HuH-7.5 (cell line): ENCODE measurements at regions not wholly inside any gene's neighbourhood (a gene's known extent, or its start where the extent isn't known, plus 50 kb on each side); places are given as distances from the start of the nearest gene placed in this dataset.

Source experiments
- DNase-seq: peaks from one replicate; pipeline ENCODE4 v3.0.0; 2011; ENCODE audit warnings: low spot score

DNA sequence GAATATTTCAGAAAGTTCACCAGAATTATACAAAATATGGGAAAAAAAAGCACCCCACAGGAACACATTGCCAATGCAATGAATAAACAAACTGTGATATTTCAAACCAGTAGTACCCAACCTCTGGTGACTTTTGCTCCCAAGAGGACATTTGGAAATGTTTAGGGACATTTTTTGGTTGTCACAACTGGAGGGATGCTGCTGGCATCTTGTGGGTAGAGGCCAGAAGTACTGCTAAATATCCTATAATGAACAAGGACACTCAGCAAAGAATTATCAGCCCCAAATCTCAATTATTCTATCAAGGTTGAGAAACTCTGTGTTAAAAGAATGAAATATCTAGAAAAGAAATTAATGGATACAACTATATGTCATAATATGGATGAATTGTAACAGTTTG is 1334.4 kb upstream of the FLRT2 start:
- DNase-seq, result no peak

DNA sequence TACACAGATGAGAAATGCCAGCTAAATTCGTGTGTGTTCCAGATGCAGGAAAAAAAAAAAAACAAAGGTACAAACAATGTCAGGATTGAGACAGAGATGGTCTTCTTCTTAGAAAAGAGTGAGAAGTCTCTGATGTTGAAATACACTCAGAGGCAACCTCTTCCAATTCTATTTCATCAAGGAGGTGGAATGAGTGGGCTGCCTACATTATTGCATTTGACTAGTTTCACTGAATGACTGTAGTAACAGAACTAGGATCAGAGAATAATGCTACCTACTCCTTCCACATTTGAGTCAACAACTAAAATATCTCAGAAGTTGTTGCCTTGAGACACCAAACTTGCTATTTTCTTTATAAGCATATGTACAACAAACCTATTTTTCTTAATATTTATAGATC is 1332.2 kb upstream of the FLRT2 start:
- no peak for DNase-seq

DNA sequence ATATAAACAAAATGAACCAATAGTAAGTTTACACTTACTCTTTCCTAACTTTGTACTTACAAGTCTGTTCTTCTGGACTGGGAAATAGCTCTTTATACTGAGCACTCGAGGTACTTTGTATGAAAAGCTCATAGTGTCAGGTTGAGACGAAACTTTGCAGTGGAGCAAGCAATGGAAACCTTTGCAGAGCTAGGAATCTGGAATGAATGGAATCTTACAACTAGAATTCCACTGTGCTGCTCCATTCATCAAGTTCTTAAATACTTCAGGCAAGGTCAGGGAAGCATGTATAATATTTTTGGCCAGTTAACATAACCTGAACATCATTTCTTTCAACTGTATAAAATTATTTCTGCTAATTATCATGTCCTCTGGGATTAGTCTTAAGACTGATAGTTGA is 1327.5 kb upstream of the FLRT2 start:
- DNase-seq, result no peak

DNA sequence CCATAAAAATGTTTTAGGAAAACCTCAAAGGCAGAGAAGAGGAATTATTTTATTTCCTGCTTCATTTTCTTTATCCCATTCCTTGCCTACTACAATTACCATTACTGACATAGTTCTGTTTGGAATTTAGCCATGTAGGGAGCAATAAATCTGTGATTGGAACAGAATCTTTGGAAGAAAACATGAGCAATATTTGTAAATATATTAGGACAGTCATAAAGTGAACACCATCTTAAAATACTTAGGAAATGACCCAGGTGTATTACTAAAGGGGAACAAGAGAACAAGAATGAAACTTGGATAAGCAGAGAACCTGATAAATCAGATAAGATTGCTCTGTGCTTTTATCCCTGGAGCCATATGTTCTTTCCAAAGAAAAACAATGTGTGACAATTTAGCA is 1326.0 kb upstream of the FLRT2 start:
- DNase-seq, result no peak

DNA sequence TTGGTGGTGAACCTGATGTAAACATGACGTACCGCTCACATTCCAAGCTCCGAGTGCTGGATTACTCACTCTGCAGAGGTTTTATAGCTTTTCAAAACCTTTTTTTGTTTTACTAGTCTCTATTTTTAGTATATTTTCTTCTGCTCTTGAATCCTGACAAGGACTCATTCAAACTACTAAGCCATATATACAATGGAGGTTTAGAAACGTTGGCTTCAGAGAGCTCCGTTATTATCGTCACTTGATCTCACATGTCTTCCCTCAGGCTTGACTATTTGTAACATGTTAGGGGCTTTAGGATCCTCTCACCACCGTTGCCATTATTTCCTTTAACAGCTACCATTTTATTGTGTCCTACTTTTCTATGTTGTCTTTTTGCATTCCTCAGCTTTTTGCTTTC is 1321.5 kb upstream of the FLRT2 start:
- DNase-seq, result no peak

DNA sequence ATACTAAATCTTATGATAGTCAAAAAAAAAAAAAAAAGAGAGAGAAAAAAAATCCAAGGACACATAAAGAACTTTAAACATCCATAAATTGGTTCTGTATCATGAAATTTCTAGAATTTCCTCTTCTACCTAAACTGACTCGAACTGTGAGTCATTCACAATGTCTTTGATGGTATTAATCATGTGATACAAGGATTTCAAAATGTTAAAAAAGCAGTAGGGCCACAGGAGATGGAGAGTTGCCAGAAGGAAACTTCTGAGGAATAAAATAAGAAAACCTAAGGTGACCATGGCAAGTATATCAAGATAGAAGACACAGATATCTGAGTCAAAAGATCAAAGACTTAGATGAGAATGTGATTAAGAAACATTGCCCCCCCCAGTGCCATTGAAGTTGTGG is 1320.9 kb upstream of the FLRT2 start:
- no peak for DNase-seq

DNA sequence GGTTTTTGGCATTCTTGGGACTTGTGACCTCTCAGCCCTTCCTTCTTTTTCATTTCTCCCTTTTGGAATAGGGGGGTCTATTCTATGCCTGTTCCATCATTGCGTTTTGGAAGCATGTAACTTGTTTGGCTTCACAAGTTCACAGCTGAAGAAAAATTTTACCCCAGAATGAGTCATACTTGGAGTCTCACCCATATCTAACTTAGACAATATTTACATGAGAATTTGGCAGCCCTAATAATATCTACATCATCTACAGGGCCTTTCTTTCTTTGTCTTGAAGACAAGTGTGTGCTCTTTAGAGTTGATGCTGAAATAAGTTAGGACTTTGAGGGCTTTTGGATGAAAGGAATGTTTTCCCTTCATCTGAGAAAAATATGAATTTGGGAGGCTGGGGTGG is 1312.9 kb upstream of the FLRT2 start:
- no peak for DNase-seq

DNA sequence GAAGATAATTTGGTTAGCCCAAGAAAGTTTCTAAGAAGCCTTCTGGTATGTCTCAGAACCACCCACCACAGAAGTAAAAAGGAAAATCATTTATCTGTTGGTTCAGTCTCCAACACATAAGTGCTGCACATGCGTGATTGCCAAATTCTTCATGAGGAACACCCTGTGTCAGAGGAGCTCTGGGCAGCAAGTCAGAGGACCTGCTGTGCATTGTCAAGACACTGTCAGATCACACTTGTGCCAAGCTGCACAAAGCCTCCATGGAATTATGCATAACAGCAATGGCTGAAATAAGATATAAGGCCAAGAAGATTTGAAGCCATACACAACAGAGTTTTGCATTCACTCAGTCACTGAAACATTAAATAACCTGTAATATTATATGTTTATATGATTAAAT is 1304.7 kb upstream of the FLRT2 start:
- DNase-seq, result no peak

DNA sequence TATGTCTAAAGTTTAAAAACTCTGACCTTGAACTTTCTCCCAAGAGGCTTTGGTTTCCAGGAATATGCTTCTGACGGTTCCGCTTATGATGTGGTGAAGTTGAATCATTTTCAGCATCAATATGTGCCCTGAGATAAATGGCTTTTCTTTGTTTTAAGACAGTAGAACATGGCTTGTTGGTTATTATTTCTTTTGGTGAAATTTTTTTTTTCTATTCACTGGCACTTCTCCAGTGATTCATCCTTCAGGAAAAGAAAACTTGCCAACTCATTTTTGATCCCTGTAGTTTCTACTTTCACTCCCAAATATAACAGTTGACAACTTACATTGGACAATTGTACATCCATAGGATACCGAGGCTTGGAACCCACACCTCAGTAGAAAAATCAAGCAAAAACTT is 1301.2 kb upstream of the FLRT2 start:
- DNase-seq, result no peak

DNA sequence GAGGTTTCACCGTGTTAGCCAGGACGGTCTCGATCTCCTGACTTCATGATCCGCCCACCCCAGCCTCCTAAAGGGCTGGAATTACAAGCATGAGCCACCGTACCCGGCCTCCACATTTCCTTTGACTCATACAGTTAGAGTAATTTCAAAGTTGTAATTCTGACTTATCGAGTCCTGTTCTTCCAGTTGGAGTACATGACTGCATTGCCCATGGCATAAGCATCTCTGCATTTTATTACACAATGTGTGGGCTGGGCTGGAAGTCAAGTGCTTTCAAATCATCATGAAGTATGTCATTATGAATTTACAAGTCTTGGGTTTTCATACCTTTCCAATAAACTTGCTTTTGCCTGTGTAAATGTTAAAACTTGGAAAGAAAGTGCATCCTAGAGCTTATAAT is 1295.7 kb upstream of the FLRT2 start:
- DNase-seq, result no peak

DNA sequence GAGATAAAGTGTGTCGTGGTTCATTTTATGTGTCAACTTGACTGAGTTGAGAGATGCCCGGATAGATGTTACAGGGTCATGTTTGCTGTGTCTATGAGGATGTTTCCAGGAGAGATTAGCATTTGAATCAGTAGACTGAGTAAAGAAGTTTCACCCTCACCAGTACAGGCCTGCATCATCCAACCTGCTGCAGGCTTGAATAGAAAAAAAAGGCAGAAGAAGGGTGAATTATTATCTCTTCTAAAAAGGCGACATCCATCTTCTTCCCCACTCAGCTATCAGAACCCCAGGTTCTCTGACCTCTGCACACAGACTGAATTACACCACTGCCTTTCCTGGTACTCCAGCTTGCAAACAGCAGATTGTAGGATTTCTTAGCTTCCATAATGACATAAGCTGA is 1293.7 kb upstream of the FLRT2 start:
- no peak for DNase-seq

DNA sequence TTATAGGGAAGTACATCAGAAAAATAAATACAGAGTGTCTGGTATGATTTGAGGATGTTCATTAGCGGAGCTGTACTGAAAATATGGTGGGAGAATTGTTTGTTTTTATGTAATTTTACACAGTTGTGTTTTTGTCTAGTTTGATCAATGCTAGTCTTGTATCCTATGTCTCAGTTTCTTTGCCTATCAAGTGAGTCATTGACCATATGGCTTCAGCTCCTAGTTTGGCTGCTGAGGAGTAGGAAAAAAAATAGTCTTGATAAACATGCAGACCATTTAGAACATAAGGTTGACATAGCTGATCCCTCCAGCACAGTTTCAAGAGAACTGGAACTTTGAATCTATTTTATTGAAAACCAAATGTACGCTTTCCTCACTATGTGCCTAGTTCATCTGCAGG is 1292.1 kb upstream of the FLRT2 start:
- DNase-seq, result no peak

DNA sequence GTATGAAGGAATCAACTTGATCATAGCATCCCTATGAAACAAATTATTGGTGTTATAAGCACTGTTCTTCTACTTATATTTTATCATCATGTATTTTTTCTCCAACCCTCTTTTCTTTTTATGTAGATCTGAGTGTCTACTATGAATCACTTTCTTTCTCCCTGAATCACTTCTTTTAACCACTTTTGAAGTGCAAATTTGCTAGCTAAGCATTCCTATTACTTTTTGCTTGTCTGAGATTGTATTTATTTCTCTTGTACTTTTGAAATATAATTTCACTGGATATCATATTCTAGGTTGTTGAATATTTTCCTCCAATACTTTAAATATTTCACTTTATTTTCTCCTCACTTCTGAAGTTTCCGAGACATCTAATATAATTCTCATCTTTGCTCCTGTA is 1282.3 kb upstream of the FLRT2 start:
- no peak for DNase-seq

DNA sequence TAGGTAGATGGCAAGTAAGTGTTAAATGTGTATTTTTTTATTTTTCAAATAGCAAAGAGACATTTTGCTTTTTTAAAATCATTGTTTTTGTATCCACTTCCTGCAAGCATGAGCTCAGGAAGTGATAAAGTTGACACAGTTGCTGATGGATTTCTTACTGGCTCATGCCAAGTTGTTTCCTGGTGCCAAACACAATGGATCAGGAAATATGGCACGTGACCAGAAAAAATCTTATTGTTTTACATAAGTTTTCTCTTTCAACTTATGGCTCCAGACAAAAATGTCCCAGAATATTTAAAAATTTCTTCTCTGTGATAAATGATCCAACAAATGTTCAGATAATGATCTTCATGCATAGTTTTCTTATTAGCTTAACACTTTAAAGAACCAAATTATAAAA is 1279.1 kb upstream of the FLRT2 start:
- DNase-seq, result no peak

DNA sequence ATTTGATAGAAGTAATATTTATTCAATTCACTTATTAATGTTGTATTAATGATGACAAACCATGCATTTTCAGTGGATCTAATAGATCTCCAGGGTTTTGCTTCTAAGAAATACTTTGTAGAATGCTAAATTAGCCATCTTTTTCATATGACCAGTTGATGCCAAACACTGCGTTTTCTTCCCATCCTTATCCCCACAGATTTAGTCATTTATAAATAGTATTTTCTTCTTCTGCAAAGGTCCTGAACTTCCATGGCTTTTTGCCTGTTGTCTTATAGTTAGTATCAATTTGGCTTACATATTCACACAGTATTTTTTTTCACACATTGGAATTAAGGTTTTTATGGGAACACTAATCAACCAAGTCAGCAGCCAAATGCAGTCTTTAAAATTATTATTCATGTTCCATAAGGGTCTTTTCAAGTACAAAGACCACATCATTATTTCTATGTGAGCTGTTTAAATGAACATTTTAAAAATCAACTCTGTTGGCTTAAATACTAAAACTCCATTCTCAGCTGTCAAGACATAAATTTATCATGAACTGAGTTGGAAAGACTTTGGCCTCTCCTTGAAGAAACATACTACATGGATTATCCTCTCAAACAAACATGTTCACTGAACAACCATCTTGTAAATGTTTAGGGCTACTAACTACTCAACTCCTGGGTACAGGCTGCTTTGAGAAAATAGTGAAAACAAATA is 1278.4 kb upstream of the FLRT2 start:
- no peak for DNase-seq

DNA sequence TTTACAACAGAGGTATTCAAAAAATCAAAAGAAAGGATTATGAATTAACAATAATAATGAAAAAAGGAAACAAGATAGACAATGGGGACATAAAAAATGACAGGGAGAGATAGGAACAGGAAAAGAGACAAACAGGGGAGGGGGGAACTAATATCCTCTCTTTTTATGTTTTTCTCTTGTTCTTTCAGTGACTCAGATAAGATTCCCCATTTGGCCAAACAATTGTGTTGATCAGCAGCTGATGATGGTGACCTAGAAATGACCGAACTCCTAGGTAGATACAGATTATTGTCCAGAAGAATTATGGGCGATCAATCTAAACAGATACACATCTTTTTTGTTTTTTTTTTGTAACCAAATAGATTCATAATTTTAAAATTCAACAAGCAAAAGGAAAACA is 1277.2 kb upstream of the FLRT2 start:
- DNase-seq, result no peak

DNA sequence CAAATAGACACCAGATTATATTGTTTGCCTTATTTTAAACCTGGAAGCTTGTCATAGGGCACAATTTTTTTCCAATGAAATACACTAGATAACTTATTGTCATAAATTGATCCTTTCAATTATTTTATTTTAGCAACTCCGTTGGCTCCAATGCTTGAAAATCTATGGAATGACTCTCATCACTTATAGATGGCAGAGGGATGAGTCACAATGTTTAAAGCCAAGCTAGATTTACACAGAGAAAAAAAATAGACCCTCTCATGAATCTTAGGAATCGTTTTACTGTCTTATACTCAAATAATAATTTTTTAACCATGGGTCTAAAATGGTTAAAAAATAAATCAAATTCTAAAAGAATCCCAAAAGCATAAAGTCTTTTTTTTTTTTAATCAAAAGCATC is 1276.6 kb upstream of the FLRT2 start:
- DNase-seq, result no peak

DNA sequence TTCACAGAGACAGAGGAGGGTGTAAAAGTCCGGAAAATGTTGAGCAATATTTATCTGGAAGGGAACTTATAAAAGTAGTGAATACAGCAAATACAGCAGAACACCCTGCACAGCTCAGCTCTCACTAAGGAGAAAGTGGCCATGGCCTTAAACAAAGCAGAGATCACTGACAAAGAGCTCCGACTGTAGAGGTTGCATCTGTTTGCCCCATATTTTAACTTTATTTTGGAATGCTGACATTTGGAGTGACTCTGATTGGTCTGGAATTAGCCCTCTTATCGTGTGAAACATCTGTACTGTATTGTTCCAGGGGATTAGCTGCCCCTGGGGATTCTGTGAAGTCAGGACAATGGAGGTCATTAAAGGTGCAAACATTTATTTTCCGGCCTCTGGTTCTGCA is 1275.7 kb upstream of the FLRT2 start:
- no peak for DNase-seq

DNA sequence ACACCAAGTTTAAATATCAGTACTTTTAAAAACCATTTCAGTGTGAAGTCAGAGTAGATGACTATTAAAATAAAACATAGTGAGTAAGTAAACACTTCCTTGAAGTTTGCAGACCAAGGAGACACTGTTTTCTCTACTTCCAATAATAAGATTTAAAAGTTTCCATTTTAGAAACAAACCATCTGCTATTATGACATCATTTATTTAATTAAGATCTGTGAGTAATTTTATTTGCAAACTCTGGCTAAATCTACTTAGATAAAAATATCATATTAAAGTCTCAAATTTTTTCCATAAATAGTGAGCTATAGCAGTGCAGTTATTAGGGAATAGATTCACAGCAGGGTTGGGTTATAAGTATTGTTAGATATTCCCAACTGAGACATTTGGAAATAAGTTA is 1267.0 kb upstream of the FLRT2 start:
- DNase-seq, result no peak

DNA sequence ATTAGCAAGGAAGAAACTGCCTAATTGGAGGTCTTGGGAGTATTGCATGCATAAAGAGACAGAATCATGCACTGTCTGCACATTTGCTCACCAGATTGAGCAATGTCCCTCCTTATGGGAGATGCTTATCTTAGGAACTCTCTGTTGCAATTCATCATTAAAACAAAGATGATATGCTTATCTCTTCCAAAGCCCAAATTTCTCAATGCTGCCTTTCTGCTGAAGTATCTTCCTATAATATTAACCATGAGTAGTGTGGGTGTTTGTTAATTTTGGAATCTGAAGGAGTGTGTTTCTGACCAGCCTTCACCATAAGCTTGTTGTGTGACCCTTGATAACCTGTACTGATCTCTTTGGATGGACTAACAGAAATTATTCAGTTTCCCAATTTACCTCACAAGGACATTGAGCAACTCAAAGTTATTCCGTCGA is 1257.6 kb upstream of the FLRT2 start:
- no peak for DNase-seq

DNA sequence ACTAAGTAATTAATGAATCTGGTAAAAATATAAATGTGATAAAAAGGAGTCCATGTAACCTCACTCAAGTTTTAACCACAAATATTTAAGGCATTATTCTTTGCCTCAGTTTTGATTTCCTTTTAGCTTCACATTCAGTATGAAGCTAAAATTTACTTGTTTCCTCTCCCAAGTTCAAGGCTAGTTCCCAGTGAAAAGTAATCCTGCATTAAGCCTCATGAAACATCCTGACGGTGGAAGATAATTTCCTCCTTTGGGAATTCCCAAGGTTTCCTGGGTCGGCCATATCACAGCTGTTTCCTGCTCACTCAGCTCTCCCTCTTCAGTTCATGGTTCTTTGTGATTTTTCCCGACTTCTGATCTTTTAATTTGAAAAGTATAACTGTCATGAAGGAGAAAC is 1256.8 kb upstream of the FLRT2 start:
- no peak for DNase-seq

DNA sequence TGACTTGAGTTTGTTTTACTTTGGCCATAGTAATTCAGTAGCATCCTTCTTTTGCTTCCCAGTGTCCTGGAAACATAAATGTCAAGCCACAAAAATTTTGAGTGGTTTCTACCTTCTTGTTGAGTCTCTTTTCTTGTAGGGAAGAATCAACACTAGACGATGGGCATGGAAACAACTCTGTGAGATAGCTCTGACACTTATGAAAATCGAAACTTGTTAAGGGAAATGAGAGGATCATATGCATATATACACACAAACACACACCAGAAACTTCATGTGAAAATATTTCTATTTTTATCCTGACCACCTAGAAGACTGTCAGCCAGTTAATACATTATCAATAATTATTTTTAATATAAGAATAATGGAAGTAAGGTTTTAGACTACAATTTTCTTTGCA is 1247.3 kb upstream of the FLRT2 start:
- DNase-seq, result no peak

DNA sequence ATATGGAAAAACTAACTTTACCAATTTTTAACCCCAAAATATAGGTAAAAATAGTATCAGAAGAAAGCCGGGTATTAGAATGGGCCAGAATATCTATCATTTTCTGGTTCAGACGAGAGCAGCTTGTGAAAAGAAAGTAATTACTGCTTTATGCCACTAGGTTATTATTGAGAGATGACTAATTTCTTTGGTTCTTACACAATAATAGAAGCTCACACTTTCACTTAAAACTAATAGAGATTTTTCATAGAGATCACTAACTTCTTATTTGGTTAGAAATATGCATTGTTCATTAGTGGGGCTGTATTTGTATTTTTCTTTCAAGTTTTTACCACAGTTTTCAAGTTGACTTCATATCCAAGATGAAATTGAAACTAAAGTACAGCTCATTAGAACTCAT is 1241.2 kb upstream of the FLRT2 start:
- DNase-seq, result no peak

DNA sequence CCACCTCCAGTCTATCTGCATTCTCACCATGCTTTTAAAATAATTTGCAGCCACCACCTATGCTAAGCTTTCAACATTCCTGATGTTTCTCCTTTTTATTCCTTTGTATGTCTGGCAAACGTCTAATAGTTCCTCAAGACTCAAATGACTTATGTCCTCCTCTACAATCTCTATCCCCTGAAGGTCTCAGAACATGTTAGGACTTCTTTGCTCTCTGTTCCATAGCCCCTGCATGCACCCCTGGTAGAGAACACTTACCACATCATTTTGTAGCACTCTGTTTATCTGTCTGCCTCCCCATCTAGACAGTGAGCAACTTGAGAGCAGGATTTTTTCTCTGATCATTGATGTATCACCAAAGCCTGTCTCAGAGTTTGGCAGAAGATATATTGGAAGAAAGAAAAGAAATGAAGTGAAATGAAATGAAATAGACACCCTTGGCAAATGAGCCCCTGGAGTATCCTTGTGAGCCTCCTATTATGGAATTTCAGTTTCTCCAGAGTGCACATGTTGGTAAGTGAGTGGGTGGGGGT is 1231.2 kb upstream of the FLRT2 start:
- no peak for DNase-seq

DNA sequence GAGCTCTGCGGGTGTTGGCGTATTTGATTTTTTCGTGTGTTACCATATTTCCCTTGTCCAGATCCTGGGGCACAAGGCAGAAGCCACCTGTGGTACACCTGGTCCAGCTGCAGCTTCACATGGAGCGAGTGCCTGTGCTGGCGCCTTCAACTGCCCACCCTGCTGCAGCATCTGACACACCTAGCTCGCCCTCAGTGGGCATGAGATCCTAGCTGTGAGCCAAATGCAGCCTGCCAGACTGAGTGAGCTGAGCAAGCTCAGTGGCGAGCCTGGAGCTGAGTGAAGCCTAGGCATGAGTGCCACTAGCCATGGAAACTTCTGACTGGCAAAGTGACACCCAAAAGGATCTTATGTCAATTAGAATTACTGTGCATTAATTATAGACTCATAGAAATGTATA is 1226.8 kb upstream of the FLRT2 start:
- DNase-seq, result no peak
